HepG2 (cell line): ENCODE measurements at regions not wholly inside any gene's neighbourhood (a gene's known extent, or its start where the extent isn't known, plus 50 kb on each side); places are given as distances from the start of the nearest gene placed in this dataset.

Source experiments
- ATAC-seq: fragments of 200-7000 bp; cut with Tn5 transposase; 3 replicates; pipeline ENCODE4 v1.9.1; 2020; ENCODE audit warnings: mild to moderate bottlenecking, moderate library complexity
- BruUV-seq: library from RNA; stranded (reverse); fragments of 400-500 nt; replicated peaks from 2 replicates; lab custom pipeline; 2021; lab: Mats Ljungman, UMichigan
- CTCF ChIA-PET: fragments of 300-600 bp; formaldehyde crosslinking; extraction: SDS; loops from one replicate; lab custom pipeline; 2021; ENCODE audit warnings: low total read pairs, inconsistent platforms, low intra/inter-chr PET ratio; lab: Yijun Ruan, JAX
- POLR2A ChIA-PET: fragments of 350-600 bp; sonication (Branson Sonifier 250); formaldehyde crosslinking; loops from one replicate; lab custom pipeline; 2020; ENCODE audit warnings: antibody characterized with exemption, inconsistent platforms; lab: Yijun Ruan, JAX
- DNase-seq: peaks from one replicate; pipeline ENCODE4 v3.0.0-alpha.2; 2015; ENCODE audit warnings: low spot score
- FAIRE-seq: peaks from 3 replicates; lab custom pipeline; 2011; peaks lifted over from hg19 to GRCh38; lab: Jason Lieb, UNC
- H2AFZ ChIP-seq: one replicate; pipeline ENCODE4 v1.6.1; 2011; ENCODE audit warnings: low read length, inconsistent platforms
- H3K27ac ChIP-seq: fragments of 300-600 bp; 3 replicates; pipeline ENCODE4 v1.8.0; 2011; ENCODE audit warnings: mixed run types, mild to moderate bottlenecking, mixed read lengths, low read length, inconsistent platforms; ENCODE audit not compliant: insufficient read depth; ENCODE audit errors: extremely low read length
- H3K27me3 ChIP-seq, 2 experiments: fragments of 200-600 bp in 1 of 2; 2 replicates in 1 of 2; 3 replicates in 1 of 2; pipeline versions ENCODE4 v1.6.0 to v1.8.0; 2011; ENCODE audit warnings: low read length in 2 of 2, mild to moderate bottlenecking in 2 of 2, moderate library complexity in 2 of 2, inconsistent platforms in 1 of 2; ENCODE audit not compliant: insufficient read depth in 2 of 2, control insufficient read depth in 1 of 2
- H3K36me3 ChIP-seq, 2 experiments: fragments of 200-600 bp in 1 of 2; replicated peaks in 1 of 2; 2 replicates in 1 of 2; 3 replicates in 1 of 2; pipeline versions ENCODE4 v1.5.1 to v1.8.0; 2011; ENCODE audit warnings: low read length in 2 of 2, inconsistent platforms in 1 of 2; ENCODE audit not compliant: insufficient read depth in 2 of 2, control insufficient read depth in 1 of 2
- H3K4me1 ChIP-seq: 2 replicates; pipeline ENCODE4 v1.5.1; 2012; ENCODE audit warnings: low read length, inconsistent platforms; ENCODE audit not compliant: insufficient read depth
- H3K4me2 ChIP-seq: 2 replicates; pipeline ENCODE4 v1.6.0; 2011; ENCODE audit warnings: low read depth, low read length, inconsistent platforms
- H3K4me3 ChIP-seq, 3 experiments: fragments of 200-600 bp in 1 of 3; sonication (generic), shearing (Covaris generic) in 1 of 3; replicated peaks in 1 of 3; 2 replicates each; pipeline ENCODE4 v1.5.1; 2011 to 2016; ENCODE audit warnings: low read length in 3 of 3, inconsistent platforms in 2 of 3, low read depth in 2 of 3, mild to moderate bottlenecking in 2 of 3, control low read depth in 1 of 3, mixed read lengths in 1 of 3; ENCODE audit not compliant: insufficient read depth in 1 of 3
- H3K79me2 ChIP-seq: one replicate; pipeline ENCODE4 v1.6.1; 2011; ENCODE audit warnings: low read length, inconsistent platforms; ENCODE audit not compliant: insufficient read depth
- H3K9ac ChIP-seq: 2 replicates; pipeline ENCODE4 v1.6.0; 2011; ENCODE audit warnings: mild to moderate bottlenecking, low read depth, low read length, inconsistent platforms; ENCODE audit not compliant: insufficient read depth
- H3K9me3 ChIP-seq: 2 replicates; pipeline ENCODE4 v1.5.1; 2012; ENCODE audit warnings: mild to moderate bottlenecking, low read length
- H4K20me1 ChIP-seq: 2 replicates; pipeline ENCODE4 v1.6.0; 2011; ENCODE audit warnings: inconsistent platforms, mild to moderate bottlenecking, low read length, moderate library complexity; ENCODE audit not compliant: insufficient read depth
- ETV5 ChIP-seq: IDR thresholded peaks from 2 replicates; pipeline ENCODE4 v1.6.1; 2018; ENCODE audit warnings: missing biosample characterization, missing genetic modification reagents, inconsistent platforms, borderline replicate concordance
- GLI4 ChIP-seq: sonication (generic); formaldehyde crosslinking; IDR thresholded peaks from 2 replicates; pipeline ENCODE4 v1.5.1; 2020; ENCODE audit warnings: missing genetic modification reagents, mild to moderate bottlenecking, moderate library complexity, borderline replicate concordance
- HCFC1 ChIP-seq: fragments of 150-350 bp; IDR thresholded peaks from 2 replicates; pipeline ENCODE4 v1.6.1; 2014; ENCODE audit warnings: low read depth, low read length
- HIC2 ChIP-seq: sonication (generic); formaldehyde crosslinking; IDR thresholded peaks from 2 replicates; pipeline ENCODE4 v1.9.0; 2022; ENCODE audit warnings: low read depth, missing genetic modification reagents
- JUNB ChIP-seq: sonication (generic); formaldehyde crosslinking; IDR thresholded peaks from 2 replicates; pipeline ENCODE4 v1.8.0; 2022; ENCODE audit warnings: missing genetic modification reagents, mild to moderate bottlenecking, borderline replicate concordance
- KDM4B ChIP-seq: sonication (generic); formaldehyde crosslinking; IDR thresholded peaks from 2 replicates; pipeline ENCODE4 v1.4.0; 2020; ENCODE audit warnings: missing genetic modification reagents
- NR0B2 ChIP-seq: sonication (generic); formaldehyde crosslinking; IDR thresholded peaks from 2 replicates; pipeline ENCODE4 v1.4.0; 2020; ENCODE audit warnings: mild to moderate bottlenecking, missing genetic modification reagents
- SOX5 ChIP-seq: IDR thresholded peaks from 2 replicates; pipeline ENCODE4 v1.6.1; 2016; ENCODE audit warnings: borderline replicate concordance
- ZNF281 ChIP-seq: sonication (generic); formaldehyde crosslinking; IDR thresholded peaks from 2 replicates; pipeline ENCODE4 v1.4.0; 2020; ENCODE audit warnings: missing genetic modification reagents, borderline replicate concordance
- ZNF326 ChIP-seq: sonication (generic); formaldehyde crosslinking; IDR thresholded peaks from 2 replicates; pipeline ENCODE4 v1.4.0; 2020; ENCODE audit warnings: missing genetic modification reagents, borderline replicate concordance
- ZNF383 ChIP-seq: sonication (generic); formaldehyde crosslinking; IDR thresholded peaks from 2 replicates; pipeline ENCODE4 v1.4.0; 2020; ENCODE audit warnings: missing genetic modification reagents, mild to moderate bottlenecking, borderline replicate concordance
- ZNF530 ChIP-seq: sonication (generic); formaldehyde crosslinking; IDR thresholded peaks from 2 replicates; pipeline ENCODE4 v1.5.0; 2020; ENCODE audit warnings: low read depth, mild to moderate bottlenecking, missing genetic modification reagents
- ZNF83 ChIP-seq: sonication (generic); formaldehyde crosslinking; IDR thresholded peaks from 2 replicates; pipeline ENCODE4 v1.4.0; 2020; ENCODE audit warnings: missing genetic modification reagents, mild to moderate bottlenecking, borderline replicate concordance
- WGBS: methylation state at CpG from one replicate; pipeline ENCODE4 v1.1.6; 2017; ENCODE audit warnings: low lambda C conversion rate; 5-methylcytosine and 5-hydroxymethylcytosine counted together
- in situ Hi-C: cut with HindIII; loops from 2 replicates; pipeline ENCODE4 v1.10.0; 2017; ENCODE audit warnings: low pct_unique_long_range_greater_than_20kb; ENCODE audit not compliant: extremely low pct_ligation_motif_present
- intact Hi-C: fragments of 100-400 bp; cut with micrococcal nuclease; formaldehyde crosslinking; loops from one replicate; pipeline ENCODE4 v1.10.0; 2022; ENCODE audit not compliant: unreplicated experiment

- no peak for TF ChIP-seq ZNF281 (CRISPR knock-in tag)
- no peak for TF ChIP-seq ZNF83
- no peak for TF ChIP-seq KDM4B (CRISPR knock-in tag)
Observed at GRCh38 chr11:97325693-97326092, 935.9 kb downstream of the JRKL start (continued).

GRCh38 chr11:97332271-97332670 is 942.5 kb downstream of the JRKL start:
- TF ChIP-seq ZNF383 (CRISPR knock-in tag) (no peak), SOX5 (CRISPR knock-in tag) (no peak), JUNB (CRISPR knock-in tag) (no peak), GLI4 (no peak), NR0B2 (CRISPR knock-in tag) (no peak), HIC2 (CRISPR knock-in tag) (no peak), ZNF326 (CRISPR knock-in tag) (no peak), ZNF530 (CRISPR knock-in tag) (no peak), HCFC1 (no peak), ETV5 (no peak)
- no peak overlapping the region for H3K4me2 ChIP-seq
- no peaks in the 10 kb centered on the region for H3K79me2 ChIP-seq
- H3K9me3 ChIP-seq = peaks cover 3% of the 10 kb centered on the region; the same call in 1 of the 2 replicates
- CTCF ChIA-PET = no interaction called here
- H2AFZ ChIP-seq = no peak overlapping the region
- H3K36me3 ChIP-seq = no peaks in the 10 kb centered on the region
- H3K4me3 ChIP-seq = no peak overlapping the region
- no peak overlapping the region for H3K9ac ChIP-seq
- no TSS peak for BruUV-seq
- no peaks in the 10 kb centered on the region for H4K20me1 ChIP-seq
- ATAC-seq (no peak), DNase-seq (no peak), FAIRE-seq (no peak)
- POLR2A ChIA-PET = no interaction called here
- intact Hi-C loops (no loop called here), in situ Hi-C loops (no loop called here)
- whole genome bisulfite sequencing = 0% methylated on average over 2 of the region's 2 CpGs
- H3K4me1 ChIP-seq = no peaks in the 10 kb centered on the region
- no peaks in the 10 kb centered on the region for H3K27me3 ChIP-seq
- H3K27ac ChIP-seq = no peak overlapping the region
